ENCODE measurements at regions not wholly inside any gene's neighbourhood (a gene's known extent, or its start where the extent isn't known, plus 50 kb on each side); places are given as distances from the start of the nearest gene placed in this dataset.

- H3K9ac ChIP-seq (ENCODE audit: low read length): no peak overlapping the region
These were observed 115.0 kb upstream of the KIF5B start for GRCh38 chr10:32171204-32171603.

DNA sequence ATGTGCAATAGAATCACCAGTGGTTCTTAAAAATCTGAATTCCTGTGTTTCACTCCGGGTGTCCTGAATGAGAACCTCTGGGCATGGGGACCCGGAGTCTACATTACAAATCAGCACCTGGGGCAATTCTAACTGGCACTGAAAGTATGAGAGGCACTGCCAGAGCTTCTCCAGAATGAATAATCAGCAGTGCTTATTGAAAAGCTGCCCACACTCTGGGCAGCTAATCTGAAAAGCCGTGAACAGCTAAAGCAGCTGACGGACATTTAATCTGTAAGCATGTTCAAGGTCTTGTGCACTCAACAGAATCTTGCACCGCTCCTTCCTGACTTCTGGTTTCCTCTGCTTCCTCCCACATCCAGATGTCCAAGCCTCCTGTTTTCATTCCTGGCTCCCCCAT, 113.3 kb upstream of the KIF5B start:
- H3K79me2 ChIP-seq (replicated peaks; ENCODE audit: insufficient read depth, low read length): no peaks in the 10 kb centered on the region
- H3K27ac ChIP-seq (ENCODE audit: low read length): no peak overlapping the region
- no peaks in the 10 kb centered on the region for H3F3A ChIP-seq (ENCODE audit: insufficient read depth, low read length, poor library complexity, severe bottlenecking)
- no peak for TF ChIP-seq TAF1 (IDR thresholded peaks at IDR 0.05; ENCODE audit: low read depth)
- no peak for TF ChIP-seq EP300 (conservative IDR thresholded peaks at IDR 0.05; ENCODE audit: poor library complexity, severe bottlenecking)
- no peak for TF ChIP-seq RAD21 (conservative IDR thresholded peaks at IDR 0.05)
- TF ChIP-seq MXI1 (conservative IDR thresholded peaks at IDR 0.05; ENCODE audit: poor library complexity, severe bottlenecking): no peak
- no peak for TF ChIP-seq SMC3 (conservative IDR thresholded peaks at IDR 0.05; ENCODE audit: poor library complexity)
- TF ChIP-seq, protein P1, sequence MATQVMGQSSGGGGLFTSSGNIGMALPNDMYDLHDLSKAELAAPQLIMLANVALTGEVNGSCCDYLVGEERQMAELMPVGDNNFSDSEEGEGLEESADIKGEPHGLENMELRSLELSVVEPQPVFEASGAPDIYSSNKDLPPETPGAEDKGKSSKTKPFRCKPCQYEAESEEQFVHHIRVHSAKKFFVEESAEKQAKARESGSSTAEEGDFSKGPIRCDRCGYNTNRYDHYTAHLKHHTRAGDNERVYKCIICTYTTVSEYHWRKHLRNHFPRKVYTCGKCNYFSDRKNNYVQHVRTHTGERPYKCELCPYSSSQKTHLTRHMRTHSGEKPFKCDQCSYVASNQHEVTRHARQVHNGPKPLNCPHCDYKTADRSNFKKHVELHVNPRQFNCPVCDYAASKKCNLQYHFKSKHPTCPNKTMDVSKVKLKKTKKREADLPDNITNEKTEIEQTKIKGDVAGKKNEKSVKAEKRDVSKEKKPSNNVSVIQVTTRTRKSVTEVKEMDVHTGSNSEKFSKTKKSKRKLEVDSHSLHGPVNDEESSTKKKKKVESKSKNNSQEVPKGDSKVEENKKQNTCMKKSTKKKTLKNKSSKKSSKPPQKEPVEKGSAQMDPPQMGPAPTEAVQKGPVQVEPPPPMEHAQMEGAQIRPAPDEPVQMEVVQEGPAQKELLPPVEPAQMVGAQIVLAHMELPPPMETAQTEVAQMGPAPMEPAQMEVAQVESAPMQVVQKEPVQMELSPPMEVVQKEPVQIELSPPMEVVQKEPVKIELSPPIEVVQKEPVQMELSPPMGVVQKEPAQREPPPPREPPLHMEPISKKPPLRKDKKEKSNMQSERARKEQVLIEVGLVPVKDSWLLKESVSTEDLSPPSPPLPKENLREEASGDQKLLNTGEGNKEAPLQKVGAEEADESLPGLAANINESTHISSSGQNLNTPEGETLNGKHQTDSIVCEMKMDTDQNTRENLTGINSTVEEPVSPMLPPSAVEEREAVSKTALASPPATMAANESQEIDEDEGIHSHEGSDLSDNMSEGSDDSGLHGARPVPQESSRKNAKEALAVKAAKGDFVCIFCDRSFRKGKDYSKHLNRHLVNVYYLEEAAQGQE (IDR thresholded peaks at IDR 0.05; ENCODE audit: borderline replicate concordance): no peak
- TF ChIP-seq POLR2AphosphoS5 (IDR thresholded peaks at IDR 0.05): no peak
- no peak for TF ChIP-seq EZH2 (IDR thresholded peaks at IDR 0.05; ENCODE audit: borderline replicate concordance, insufficient read depth, low read length, poor library complexity, severe bottlenecking)
- TF ChIP-seq, protein P2, sequence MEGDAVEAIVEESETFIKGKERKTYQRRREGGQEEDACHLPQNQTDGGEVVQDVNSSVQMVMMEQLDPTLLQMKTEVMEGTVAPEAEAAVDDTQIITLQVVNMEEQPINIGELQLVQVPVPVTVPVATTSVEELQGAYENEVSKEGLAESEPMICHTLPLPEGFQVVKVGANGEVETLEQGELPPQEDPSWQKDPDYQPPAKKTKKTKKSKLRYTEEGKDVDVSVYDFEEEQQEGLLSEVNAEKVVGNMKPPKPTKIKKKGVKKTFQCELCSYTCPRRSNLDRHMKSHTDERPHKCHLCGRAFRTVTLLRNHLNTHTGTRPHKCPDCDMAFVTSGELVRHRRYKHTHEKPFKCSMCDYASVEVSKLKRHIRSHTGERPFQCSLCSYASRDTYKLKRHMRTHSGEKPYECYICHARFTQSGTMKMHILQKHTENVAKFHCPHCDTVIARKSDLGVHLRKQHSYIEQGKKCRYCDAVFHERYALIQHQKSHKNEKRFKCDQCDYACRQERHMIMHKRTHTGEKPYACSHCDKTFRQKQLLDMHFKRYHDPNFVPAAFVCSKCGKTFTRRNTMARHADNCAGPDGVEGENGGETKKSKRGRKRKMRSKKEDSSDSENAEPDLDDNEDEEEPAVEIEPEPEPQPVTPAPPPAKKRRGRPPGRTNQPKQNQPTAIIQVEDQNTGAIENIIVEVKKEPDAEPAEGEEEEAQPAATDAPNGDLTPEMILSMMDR (IDR thresholded peaks at IDR 0.05; ENCODE audit: poor library complexity, severe bottlenecking): no peak
- no peaks in the 10 kb centered on the region for H3K27me3 ChIP-seq (ENCODE audit: insufficient read depth, low read depth, low read length)
- no peaks in the 10 kb centered on the region for H3K9me2 ChIP-seq (ENCODE audit: insufficient read depth, low read length)
- no peak overlapping the region for H3K4me3 ChIP-seq (ENCODE audit: low read length)
- no peak overlapping the region for H3K9ac ChIP-seq (ENCODE audit: low read length)
- no peaks in the 10 kb centered on the region for H3K9me3 ChIP-seq (ENCODE audit: low read length)
- no peak overlapping the region for H3K4me2 ChIP-seq (ENCODE audit: low read length)
- no peaks in the 10 kb centered on the region for H3K36me3 ChIP-seq (ENCODE audit: insufficient read depth, low read length)
- no peak overlapping the region for H2AFZ ChIP-seq (ENCODE audit: low read depth, low read length)
- no peaks in the 10 kb centered on the region for H4K20me1 ChIP-seq (ENCODE audit: insufficient read depth)

More at GRCh38 chr10:32171204-32171603, 115.0 kb upstream of the KIF5B start:
- H2AFZ ChIP-seq (ENCODE audit: low read depth, low read length): no peak overlapping the region
- no peaks in the 10 kb centered on the region for H3K79me2 ChIP-seq (replicated peaks; ENCODE audit: insufficient read depth, low read length)
- no peaks in the 10 kb centered on the region for H3K9me2 ChIP-seq (ENCODE audit: insufficient read depth, low read length)
- no peak overlapping the region for H3K4me3 ChIP-seq (ENCODE audit: low read length)
- TF ChIP-seq SMC3 (conservative IDR thresholded peaks at IDR 0.05; ENCODE audit: poor library complexity) (no peak), MXI1 (conservative IDR thresholded peaks at IDR 0.05; ENCODE audit: poor library complexity, severe bottlenecking) (no peak), POLR2AphosphoS5 (IDR thresholded peaks at IDR 0.05) (no peak), TAF1 (IDR thresholded peaks at IDR 0.05; ENCODE audit: low read depth) (no peak), EP300 (conservative IDR thresholded peaks at IDR 0.05; ENCODE audit: poor library complexity, severe bottlenecking) (no peak), RAD21 (conservative IDR thresholded peaks at IDR 0.05) (no peak), EZH2 (IDR thresholded peaks at IDR 0.05; ENCODE audit: borderline replicate concordance, insufficient read depth, low read length, poor library complexity, severe bottlenecking) (no peak)
- TF ChIP-seq, protein P1 (IDR thresholded peaks at IDR 0.05; ENCODE audit: borderline replicate concordance): no peak
- TF ChIP-seq, protein P2 (IDR thresholded peaks at IDR 0.05; ENCODE audit: poor library complexity, severe bottlenecking): no peak
- H3K4me2 ChIP-seq (ENCODE audit: low read length): no peak overlapping the region
- no peaks in the 10 kb centered on the region for H4K20me1 ChIP-seq (ENCODE audit: insufficient read depth)
- no peaks in the 10 kb centered on the region for H3F3A ChIP-seq (ENCODE audit: insufficient read depth, low read length, poor library complexity, severe bottlenecking)
- no peaks in the 10 kb centered on the region for H3K36me3 ChIP-seq (ENCODE audit: insufficient read depth, low read length)
- H3K9me3 ChIP-seq (ENCODE audit: low read length): no peaks in the 10 kb centered on the region
- H3K27ac ChIP-seq (ENCODE audit: low read length): no peak overlapping the region
- no peaks in the 10 kb centered on the region for H3K27me3 ChIP-seq (ENCODE audit: insufficient read depth, low read depth, low read length)
